H1 (cell line): ENCODE measurements at regions not wholly inside any gene's neighbourhood (a gene's known extent, or its start where the extent isn't known, plus 50 kb on each side); places are given as distances from the start of the nearest gene placed in this dataset.
A peak's percentile ranks its signal among the peaks of the same experiment; 100 is the strongest.

ENCODE experiments used
- CTCF ChIA-PET: fragments of 300-600 bp; sonication (Branson Sonifier 250); formaldehyde crosslinking; loops from one replicate; lab custom pipeline; 2021; ENCODE audit not compliant: partially characterized antibody; lab: Charles Lee
- POLR2A ChIA-PET: fragments of 300-600 bp; sonication (Branson Sonifier 250); formaldehyde crosslinking; loops from one replicate; lab custom pipeline; 2021; ENCODE audit warnings: inconsistent platforms; ENCODE audit not compliant: partially characterized antibody; lab: Charles Lee
- DNase-seq, 2 experiments: peaks; one replicate each; pipeline versions ENCODE4 v3.0.0 to v3.0.0-alpha.2; 2010 to 2022; ENCODE audit warnings: low spot score in 2 of 2, low read depth in 1 of 2, mixed read lengths in 1 of 2
- FAIRE-seq: peaks from 2 replicates; lab custom pipeline; 2011; peaks lifted over from hg19 to GRCh38; lab: Jason Lieb, UNC
- H2AFZ ChIP-seq: 2 replicates; pipeline ENCODE4 v1.8.1; 2012; ENCODE audit warnings: low read length, inconsistent platforms
- H2AK5ac ChIP-seq: 2 replicates; pipeline ENCODE4 v1.6.1; 2013; ENCODE audit warnings: low read depth, low read length
- H2BK120ac ChIP-seq: replicated peaks from 2 replicates; pipeline ENCODE3; 2013; ENCODE audit warnings: low read depth, low read length, inconsistent platforms
- H2BK12ac ChIP-seq: 2 replicates; pipeline ENCODE4 v1.6.1; 2013; ENCODE audit warnings: low read depth, low read length
- H2BK15ac ChIP-seq: 2 replicates; pipeline ENCODE4 v1.6.1; 2013; ENCODE audit warnings: low read length
- H2BK20ac ChIP-seq: 2 replicates; pipeline ENCODE4 v1.6.1; 2013; ENCODE audit warnings: low read length
- H2BK5ac ChIP-seq: 2 replicates; pipeline ENCODE4 v1.6.1; 2013; ENCODE audit warnings: low read depth, low read length
- H3K14ac ChIP-seq: 2 replicates; pipeline ENCODE4 v1.6.1; 2013; ENCODE audit warnings: inconsistent platforms; ENCODE audit not compliant: insufficient read length
- H3K18ac ChIP-seq: 2 replicates; pipeline ENCODE4 v1.6.1; 2013; ENCODE audit warnings: low read length; ENCODE audit errors: extremely low read depth
- H3K23ac ChIP-seq: 2 replicates; pipeline ENCODE4 v1.6.1; 2013; ENCODE audit warnings: inconsistent platforms; ENCODE audit not compliant: insufficient read length
- H3K23me2 ChIP-seq: 2 replicates; pipeline ENCODE4 v1.6.1; 2013; ENCODE audit warnings: low read depth, low read length
- H3K27ac ChIP-seq: 2 replicates; pipeline ENCODE4 v1.6.1; 2011; ENCODE audit warnings: low read depth, low read length, inconsistent platforms
- H3K27me3 ChIP-seq, 4 experiments: replicated peaks in 1 of 4; 1 replicate in 1 of 4; 2 replicates in 3 of 4; pipeline versions ENCODE4 v1.6.1 to v1.8.1; 2011 to 2013; ENCODE audit warnings: low read length in 3 of 4, mild to moderate bottlenecking in 3 of 4, inconsistent platforms in 2 of 4, mixed read lengths in 2 of 4, moderate library complexity in 1 of 4; ENCODE audit not compliant: control insufficient read depth in 3 of 4, insufficient read depth in 3 of 4; ENCODE audit errors: extremely low read depth in 1 of 4
- H3K36me3 ChIP-seq, 4 experiments: 2 replicates each; pipeline versions ENCODE4 v1.6.1 to v1.8.1; 2011 to 2013; ENCODE audit warnings: mild to moderate bottlenecking in 4 of 4, low read length in 3 of 4, moderate library complexity in 2 of 4, control low read depth in 1 of 4, inconsistent platforms in 1 of 4; ENCODE audit not compliant: insufficient read depth in 4 of 4, control insufficient read depth in 2 of 4
- H3K4ac ChIP-seq: replicated peaks from 2 replicates; pipeline ENCODE3; 2013; ENCODE audit warnings: low read length, low read depth, mixed read lengths, inconsistent platforms; ENCODE audit not compliant: insufficient read length
- H3K4me1 ChIP-seq, 4 experiments: replicated peaks in 1 of 4; 1 replicate in 1 of 4; 2 replicates in 3 of 4; pipeline versions ENCODE4 v1.6.1 to v1.8.1; 2011 to 2013; ENCODE audit warnings: low read length in 3 of 4, inconsistent platforms in 2 of 4, mixed read lengths in 1 of 4; ENCODE audit not compliant: insufficient read depth in 4 of 4, control insufficient read depth in 3 of 4
- H3K4me2 ChIP-seq, 2 experiments: 2 replicates each; pipeline versions ENCODE4 v1.6.1 to v1.8.1; 2011 to 2013; ENCODE audit warnings: low read depth in 2 of 2, low read length in 2 of 2, control low read depth in 1 of 2, inconsistent platforms in 1 of 2, mild to moderate bottlenecking in 1 of 2; ENCODE audit not compliant: insufficient read depth in 1 of 2
- H3K4me3 ChIP-seq, 4 experiments: fragments of 200-600, 300-600 bp in 1 of 4; sonication (generic), shearing (Covaris generic), sonication (Bioruptor Twin) in 1 of 4; 2 replicates each; pipeline versions ENCODE4 v1.5.1 to v1.8.1; 2011 to 2016; ENCODE audit warnings: low read length in 4 of 4, low read depth in 3 of 4, control low read depth in 2 of 4, inconsistent platforms in 2 of 4, mild to moderate bottlenecking in 2 of 4, mixed read lengths in 1 of 4, moderate library complexity in 1 of 4; ENCODE audit not compliant: insufficient read depth in 2 of 4; ENCODE audit errors: extremely low read depth in 1 of 4
- H3K56ac ChIP-seq: replicated peaks from 2 replicates; pipeline ENCODE3; 2013; ENCODE audit warnings: low read depth, mild to moderate bottlenecking, mixed read lengths, low read length, inconsistent platforms; ENCODE audit not compliant: insufficient read length
- H3K79me1 ChIP-seq: 2 replicates; pipeline ENCODE4 v1.6.1; 2013; ENCODE audit warnings: low read depth, low read length, control low read depth
- H3K79me2 ChIP-seq, 2 experiments: 2 replicates each; pipeline versions ENCODE4 v1.6.1 to v1.8.1; 2012 to 2013; ENCODE audit warnings: low read length in 2 of 2, mild to moderate bottlenecking in 2 of 2, inconsistent platforms in 1 of 2; ENCODE audit not compliant: insufficient read depth in 2 of 2, control insufficient read depth in 1 of 2
- H3K9ac ChIP-seq, 4 experiments: replicated peaks in 1 of 4; 1 replicate in 1 of 4; 2 replicates in 3 of 4; pipeline versions ENCODE4 v1.6.1 to v1.8.1; 2011 to 2013; ENCODE audit warnings: low read depth in 3 of 4, low read length in 3 of 4, control low read depth in 2 of 4, mild to moderate bottlenecking in 2 of 4, moderate library complexity in 2 of 4, inconsistent platforms in 1 of 4; ENCODE audit errors: extremely low read depth in 1 of 4
- H3K9me3 ChIP-seq, 2 experiments: 2 replicates each; pipeline versions ENCODE4 v1.6.1 to v1.8.1; 2012 to 2013; ENCODE audit warnings: mild to moderate bottlenecking in 2 of 2, moderate library complexity in 2 of 2, control low read depth in 1 of 2, inconsistent platforms in 1 of 2, low read depth in 1 of 2, low read length in 1 of 2, mixed read lengths in 1 of 2; ENCODE audit not compliant: insufficient read depth in 2 of 2
- H4K20me1 ChIP-seq, 2 experiments: replicated peaks in 1 of 2; 2 replicates each; pipeline versions ENCODE3 to v1.8.1; 2011 to 2013; ENCODE audit warnings: inconsistent platforms in 2 of 2, low read length in 2 of 2, mild to moderate bottlenecking in 1 of 2; ENCODE audit not compliant: insufficient read depth in 2 of 2, control insufficient read depth in 1 of 2
- H4K5ac ChIP-seq: 2 replicates; pipeline ENCODE4 v1.6.1; 2013; ENCODE audit warnings: low read length, low read depth, mixed read lengths, inconsistent platforms; ENCODE audit not compliant: insufficient read length
- H4K8ac ChIP-seq: 2 replicates; pipeline ENCODE4 v1.8.0; 2013; ENCODE audit warnings: mild to moderate bottlenecking, moderate library complexity, low read length, inconsistent platforms; ENCODE audit not compliant: insufficient read depth; ENCODE audit errors: extremely low read depth
- H4K91ac ChIP-seq: replicated peaks from 2 replicates; pipeline ENCODE3; 2013; ENCODE audit warnings: low read length, mixed read lengths, inconsistent platforms; ENCODE audit not compliant: insufficient read length
- CBX8 ChIP-seq: fragments of 300-800, 300-1000 bp; sonication (generic); IDR thresholded peaks from 2 replicates; pipeline ENCODE4 v1.7.1; 2016; ENCODE audit warnings: low read depth, low read length, borderline replicate concordance
- CHD2 ChIP-seq: IDR thresholded peaks from 2 replicates; pipeline ENCODE4 v1.6.1; 2012; ENCODE audit warnings: low read length, improper control_type of control experiment
- EGR1 ChIP-seq: IDR thresholded peaks from 2 replicates; pipeline ENCODE4 v1.6.1; 2011; ENCODE audit warnings: low read depth, low read length, borderline replicate concordance
- MAFK ChIP-seq: IDR thresholded peaks from 2 replicates; pipeline ENCODE4 v1.6.1; 2012; ENCODE audit warnings: low read depth, mild to moderate bottlenecking, improper control_type of control experiment, low read length
- NRF1 ChIP-seq: IDR thresholded peaks from 2 replicates; pipeline ENCODE4 v1.6.1; 2011; ENCODE audit warnings: mild to moderate bottlenecking, low read depth, low read length, improper control_type of control experiment
- PHF8 ChIP-seq: fragments of 200-600 bp; sonication (generic); conservative IDR thresholded peaks from 2 replicates; pipeline ENCODE4 v1.7.1; 2012; ENCODE audit warnings: low read depth, mild to moderate bottlenecking, inconsistent platforms, low read length, moderate library complexity
- POU5F1 ChIP-seq: IDR thresholded peaks from 2 replicates; pipeline ENCODE4 v1.6.1; 2011; ENCODE audit warnings: low read depth, mild to moderate bottlenecking, low read length, moderate library complexity
- RAD21 ChIP-seq, 2 experiments: IDR thresholded peaks in 1 of 2; conservative IDR thresholded peaks in 1 of 2; 2 replicates each; pipeline ENCODE4 v1.6.1; 2011; ENCODE audit warnings: low read depth in 2 of 2, low read length in 2 of 2, improper control_type of control experiment in 1 of 2, inconsistent platforms in 1 of 2, mild to moderate bottlenecking in 1 of 2, moderate library complexity in 1 of 2
- SIRT6 ChIP-seq: IDR thresholded peaks from one replicate; pipeline ENCODE4 v1.7.1; 2012; ENCODE audit warnings: low read length, inconsistent platforms
- SP2 ChIP-seq: IDR thresholded peaks from 2 replicates; pipeline ENCODE4 v1.6.1; 2012; ENCODE audit warnings: mild to moderate bottlenecking, low read length, inconsistent platforms
- SP4 ChIP-seq: IDR thresholded peaks from 2 replicates; pipeline ENCODE4 v1.6.1; 2012; ENCODE audit warnings: low read length, inconsistent platforms
- TCF12 ChIP-seq: IDR thresholded peaks from 2 replicates; pipeline ENCODE4 v1.6.1; 2011; ENCODE audit warnings: low read depth, mild to moderate bottlenecking, low read length
- WGBS, 2 experiments: shearing (Covaris generic) in 1 of 2; methylation state at CpG; one replicate each; pipeline versions ENCODE4 v1.1.6 to v1.1.7; 2013 to 2015; ENCODE audit warnings: low lambda C conversion rate in 2 of 2, mixed read lengths in 2 of 2, inconsistent platforms in 1 of 2, low coverage in 1 of 2, missing lambda C conversion rate in 1 of 2; ENCODE audit not compliant: insufficient replicate concordance in 2 of 2, insufficient coverage in 1 of 2, insufficient read length in 1 of 2; ENCODE audit errors: extremely low coverage in 1 of 2, missing lambda C conversion rate in 1 of 2; 5-methylcytosine and 5-hydroxymethylcytosine counted together

DNA sequence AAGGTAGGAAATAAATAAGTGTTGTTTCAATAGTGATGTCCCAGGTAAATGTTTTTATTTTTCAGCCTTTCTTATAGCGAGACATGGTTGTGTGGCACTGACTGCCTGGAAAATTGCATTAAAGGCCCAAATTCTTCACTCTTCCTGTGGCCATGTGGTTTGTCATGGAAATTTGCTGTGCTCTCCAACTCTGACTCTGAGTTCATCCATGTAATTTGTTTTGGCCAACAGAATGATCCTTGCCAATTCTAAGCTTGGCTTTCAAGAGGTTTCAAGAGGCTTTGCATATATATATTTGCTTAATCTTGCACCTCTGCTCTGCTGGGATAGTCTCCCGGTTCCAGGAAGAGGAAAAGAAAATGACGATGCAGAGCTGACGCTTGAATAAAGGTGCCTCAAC is 107.5 kb upstream of the ARHGEF26 start:
- Histone ChIP-seq H2AK5ac (no peak overlapping the region), H3K27me3 (no peaks in the 10 kb centered on the region), H2BK5ac (no peak overlapping the region), H3K4me2 (no peak overlapping the region), H3K9ac (no peak overlapping the region), H4K5ac (no peak overlapping the region), H2BK20ac (no peak overlapping the region), H3K36me3 (no peaks in the 10 kb centered on the region), H2BK12ac (no peak overlapping the region), H2BK120ac (no peak overlapping the region), H3K4me3 (no peak overlapping the region), H4K20me1 (no peaks in the 10 kb centered on the region), H4K91ac (no peak overlapping the region), H3K56ac (no peak overlapping the region), H3K4me1 (peaks cover 0 to 3% (median 0%) of the 10 kb centered on the region in 4 experiments; a peak in 1 of 7 replicates), H3K14ac (no peak overlapping the region), H3K23me2 (no peaks in the 10 kb centered on the region), H3K18ac (no peak overlapping the region), H3K27ac (no peak overlapping the region), H3K9me3 (no peaks in the 10 kb centered on the region), H2BK15ac (no peak overlapping the region), H4K8ac (no peak overlapping the region), H3K23ac (no peak overlapping the region), H2AFZ (peak overlapping the region; percentile 87; the same call in 1 of the 2 replicates), H3K79me1 (no peaks in the 10 kb centered on the region), H3K4ac (no peak overlapping the region), H3K79me2 (no peaks in the 10 kb centered on the region)
- DNase-seq: no peak
- peak; percentile 50 for FAIRE-seq
- TF ChIP-seq POU5F1: no peak
- no peak for TF ChIP-seq SIRT6
- TF ChIP-seq RAD21 (IDR thresholded peaks at IDR 0.05 in 1 of 2, conservative IDR thresholded peaks at IDR 0.05 in 1 of 2; ENCODE audit: low read depth in 2 of 2, low read length in 2 of 2): no peak
- TF ChIP-seq SP4: no peak
- no peak for TF ChIP-seq EGR1
- no peak for TF ChIP-seq PHF8
- TF ChIP-seq CHD2: no peak
- no peak for TF ChIP-seq TCF12
- no peak for TF ChIP-seq NRF1
- no peak for TF ChIP-seq MAFK
- no peak for TF ChIP-seq CBX8
- no peak for TF ChIP-seq SP2
- POLR2A ChIA-PET: no interaction called here
- WGBS, 2 experiments: 73% methylated on average over 4 of the region's 4 CpGs; no CpG with 5 or more reads in 1 of the 2 experiments
- CTCF ChIA-PET: interaction anchor here (0.6 kb wide), 1 partner anchor 99 kb away, joined by 3 read pairs; no protein-coding TSS in a partner anchor
